Head of caudate nucleus (tissue), 42 donors: ENCODE measurements at regions not wholly inside any gene's neighbourhood (a gene's known extent, or its start where the extent isn't known, plus 50 kb on each side); places are given as distances from the start of the nearest gene placed in this dataset.

Source experiments
- DNase-seq, 42 donors: peaks; one replicate each; pipeline versions ENCODE4 v3.0.0 to v3.0.0-alpha.2; 2020 to 2021; ENCODE audit warnings: mixed read lengths in 7 of 42
- intact Hi-C: fragments of 100-400 bp; cut with DNase I; formaldehyde crosslinking; loops from one replicate; pipeline ENCODE4 v1.15.0; 2022

DNA sequence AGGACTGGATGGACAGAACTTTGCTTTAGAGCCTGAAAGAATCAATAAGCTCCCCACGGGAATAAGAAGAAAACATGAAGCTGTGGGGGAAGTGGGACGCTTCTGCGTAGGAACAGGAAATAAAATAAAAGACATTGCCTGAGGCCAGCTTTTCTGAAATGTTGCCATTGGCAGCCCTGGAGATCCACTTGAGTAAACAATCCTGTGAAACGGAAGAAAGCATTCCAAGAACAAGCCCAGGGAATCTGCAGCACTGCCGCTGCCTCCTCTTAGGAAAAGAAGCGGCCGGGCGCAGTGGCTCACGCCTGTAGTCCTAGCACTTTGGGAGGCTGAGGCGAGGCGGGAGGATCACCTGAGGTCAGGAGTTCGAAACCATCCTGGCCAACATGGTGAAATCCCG lies 182.3 kb upstream of the RALGAPA2 start:
- intact Hi-C loops: no loop called here
- no peak for DNase-seq

DNA sequence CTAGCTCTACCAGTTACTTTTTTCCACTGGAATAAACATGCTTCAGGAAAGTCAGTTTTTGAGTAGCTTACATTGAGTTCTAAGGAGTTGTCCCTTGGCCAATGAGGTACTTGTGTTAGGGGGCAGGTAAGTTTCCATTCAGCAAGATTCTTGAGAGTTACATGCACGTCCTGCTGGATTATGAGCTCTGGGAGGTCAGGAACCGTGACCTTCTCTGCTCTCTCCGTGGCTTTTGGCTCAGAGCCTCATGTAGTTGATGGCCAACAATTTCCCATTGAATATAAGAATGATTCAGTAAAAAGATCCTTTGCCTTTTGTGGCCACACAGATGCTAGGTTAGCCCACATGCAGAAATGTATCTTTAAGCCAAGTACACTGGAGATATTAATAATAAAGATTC lies 181.8 kb upstream of the RALGAPA2 start:
- intact Hi-C loops: no loop called here
- no peak for DNase-seq

DNA sequence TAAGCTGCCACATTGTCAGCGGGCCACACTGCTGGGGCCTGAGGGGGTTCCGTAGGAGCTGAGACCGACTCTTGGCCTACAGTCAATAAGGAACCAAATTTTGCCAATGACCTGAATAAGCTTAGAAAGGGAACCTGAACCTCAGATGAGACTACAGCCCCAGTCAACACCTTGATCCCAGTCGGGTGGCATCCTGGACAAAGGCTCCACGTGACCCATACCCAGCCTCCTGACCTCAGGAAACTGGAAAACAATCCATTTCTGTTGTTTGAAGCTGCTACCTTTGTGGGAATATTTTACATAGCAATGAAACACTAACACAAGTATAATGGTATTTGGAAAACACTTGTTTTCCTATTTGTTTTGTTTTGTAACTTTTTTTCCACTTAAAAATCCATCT lies 179.9 kb upstream of the RALGAPA2 start:
- DNase-seq: no peak
- intact Hi-C loops: no loop called here

DNA sequence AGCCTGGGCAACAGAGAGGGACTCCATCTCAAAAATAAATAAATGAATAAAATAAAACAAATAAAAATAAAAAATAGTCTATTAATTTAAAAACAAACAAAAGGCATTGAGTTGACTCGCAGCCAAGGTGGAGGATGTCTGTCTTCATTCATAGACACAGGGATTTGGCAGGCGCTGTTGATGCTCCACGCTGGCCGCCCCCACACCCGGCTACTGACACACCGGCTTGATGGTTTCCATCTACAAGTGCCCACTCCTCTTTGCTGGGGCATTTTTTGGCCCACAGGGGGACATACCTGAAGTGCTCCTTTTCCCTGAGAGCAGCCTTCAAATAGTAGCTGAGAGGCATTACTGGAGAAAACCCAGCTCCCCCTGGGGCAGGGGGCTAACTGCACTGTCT lies 178.3 kb upstream of the RALGAPA2 start:
- intact Hi-C loops: no loop called here
- DNase-seq: no peak

DNA sequence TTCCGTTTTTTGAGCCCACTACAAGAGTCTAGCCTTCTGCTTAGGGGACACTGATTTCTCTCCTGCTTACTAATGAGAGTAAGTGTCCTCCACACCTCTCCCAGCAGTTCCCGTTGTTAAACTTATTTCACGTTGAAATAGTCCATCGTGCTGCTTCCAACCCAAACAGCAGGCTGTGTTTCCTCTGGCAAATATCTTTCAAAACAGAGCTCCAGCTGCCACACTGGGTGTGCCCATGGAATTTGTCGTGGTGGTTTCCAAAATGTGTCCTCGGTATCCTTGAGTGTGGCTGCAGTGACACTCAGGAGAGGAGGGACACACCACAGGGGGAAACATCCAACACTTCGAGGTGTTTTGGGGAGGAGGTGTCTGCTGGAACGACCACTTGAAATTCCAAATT lies 176.5 kb upstream of the RALGAPA2 start:
- intact Hi-C loops: no loop called here
- DNase-seq: no peak

DNA sequence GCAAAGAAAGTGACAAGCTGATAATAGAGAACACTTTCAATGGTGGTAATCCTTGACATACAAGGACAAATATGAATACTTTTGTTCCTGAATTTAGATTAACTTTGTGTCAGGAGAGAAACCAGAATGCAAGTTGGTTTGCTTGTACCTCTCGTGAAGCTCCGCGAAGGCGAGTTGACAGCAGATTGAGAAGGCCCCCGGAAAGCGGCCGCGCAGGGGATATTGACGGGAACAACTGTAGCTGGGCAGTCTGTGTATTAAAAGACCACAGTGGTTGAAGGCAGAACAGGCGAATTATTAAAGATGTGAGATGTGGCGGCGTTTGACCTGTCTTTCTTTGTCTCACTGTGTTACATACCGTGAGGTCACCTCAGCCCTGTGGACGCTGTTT lies 175.8 kb upstream of the RALGAPA2 start:
- no peak for DNase-seq
- intact Hi-C loops: no loop called here

DNA sequence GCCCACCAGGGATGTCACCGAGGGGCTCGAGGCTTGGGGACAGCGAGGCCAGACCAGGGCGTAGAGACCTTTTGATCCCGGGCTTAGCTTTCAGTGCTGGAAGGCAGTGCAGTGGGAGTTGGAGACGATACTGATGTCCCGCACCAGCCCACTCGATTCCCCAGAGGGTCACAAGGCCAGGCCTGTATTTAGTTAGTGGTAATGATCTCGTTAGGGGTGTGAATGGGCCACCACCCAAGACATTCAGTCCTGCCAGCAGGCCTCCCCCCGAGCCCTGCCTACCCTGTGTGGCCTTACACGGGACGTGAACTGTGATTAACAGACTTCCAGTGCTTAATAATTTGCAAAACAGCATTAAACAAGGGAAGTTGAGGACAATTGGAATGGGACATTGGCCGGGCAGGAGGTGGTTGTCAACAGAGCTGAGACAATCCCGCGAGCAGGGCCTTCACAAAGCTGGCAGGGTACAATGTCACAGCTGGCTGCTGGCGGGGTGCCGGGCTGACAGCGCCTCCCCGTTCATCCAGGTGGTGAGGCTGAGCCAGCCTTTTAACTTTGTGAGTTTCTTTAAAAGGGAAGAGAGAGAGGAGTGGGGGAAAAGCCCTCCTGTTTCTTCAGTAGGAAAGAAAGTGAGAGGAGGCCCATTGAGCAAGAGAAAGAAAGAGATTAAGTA lies 175.3 kb upstream of the RALGAPA2 start:
- intact Hi-C loops: no loop called here

DNA sequence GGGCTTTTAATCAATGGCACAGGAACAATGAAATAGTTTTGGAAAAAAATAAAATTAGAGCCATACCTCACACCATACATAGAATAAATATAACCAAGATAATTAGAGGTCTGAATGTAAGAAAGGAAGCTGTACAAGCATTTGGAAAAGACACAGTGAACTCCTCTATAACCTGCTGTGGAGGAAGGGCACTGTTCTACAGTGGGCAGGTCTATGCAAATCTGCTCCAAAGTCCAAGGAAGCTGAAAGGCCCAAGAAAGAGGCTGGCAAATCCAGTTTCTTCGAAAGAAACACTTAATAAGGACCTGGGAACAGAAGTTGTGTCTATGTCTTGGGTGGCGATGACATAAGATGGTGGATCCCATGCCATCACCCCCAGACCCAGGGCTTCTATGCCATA lies 169.4 kb upstream of the RALGAPA2 start:
- no peak for DNase-seq
- intact Hi-C loops: no loop called here

More for the DNA sequence above, 175.3 kb upstream of the RALGAPA2 start:
- peak in 20 of 42 donors; percentile 13 to 56 (median 28) for DNase-seq

DNA sequence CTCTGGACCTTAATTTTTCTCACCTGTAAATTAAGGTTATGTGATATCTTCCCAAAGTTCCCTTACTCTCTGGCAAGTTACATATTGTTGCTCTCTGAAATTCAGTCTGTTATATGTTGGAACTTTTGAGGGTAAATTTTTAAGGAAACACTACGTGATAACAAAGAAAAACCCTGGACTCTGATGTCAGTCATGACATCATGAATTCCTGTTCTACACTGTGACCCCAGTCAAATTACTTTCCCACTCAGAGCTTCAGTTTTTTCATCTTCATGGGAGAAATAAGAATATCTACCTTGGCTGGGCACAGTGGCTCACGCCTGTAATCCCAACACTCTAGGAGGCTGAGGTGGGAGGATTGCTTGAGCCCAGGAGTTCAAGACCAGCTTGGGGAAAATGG lies 164.6 kb upstream of the RALGAPA2 start:
- intact Hi-C loops: no loop called here
- DNase-seq: no peak

DNA sequence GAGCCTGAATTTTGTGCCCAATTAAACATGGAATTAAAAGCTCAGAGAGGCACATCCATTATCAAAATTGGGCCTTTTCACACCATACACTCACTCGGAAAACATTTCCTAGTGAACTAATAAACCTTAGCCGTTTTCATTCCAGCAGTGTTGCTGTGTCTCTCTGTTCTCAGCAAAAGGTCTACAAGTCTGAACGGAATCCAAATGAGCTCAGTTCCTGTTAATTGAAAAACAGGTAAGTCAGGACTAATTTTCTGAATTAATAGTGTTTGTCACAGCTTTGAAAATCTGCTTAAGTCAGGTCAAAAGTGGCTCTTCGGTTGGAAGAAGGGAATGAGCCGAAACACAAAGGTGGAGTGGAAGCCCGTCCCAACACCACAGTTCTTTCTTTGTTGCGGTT lies 163.3 kb upstream of the RALGAPA2 start:
- intact Hi-C loops: no loop called here
- no peak for DNase-seq

DNA sequence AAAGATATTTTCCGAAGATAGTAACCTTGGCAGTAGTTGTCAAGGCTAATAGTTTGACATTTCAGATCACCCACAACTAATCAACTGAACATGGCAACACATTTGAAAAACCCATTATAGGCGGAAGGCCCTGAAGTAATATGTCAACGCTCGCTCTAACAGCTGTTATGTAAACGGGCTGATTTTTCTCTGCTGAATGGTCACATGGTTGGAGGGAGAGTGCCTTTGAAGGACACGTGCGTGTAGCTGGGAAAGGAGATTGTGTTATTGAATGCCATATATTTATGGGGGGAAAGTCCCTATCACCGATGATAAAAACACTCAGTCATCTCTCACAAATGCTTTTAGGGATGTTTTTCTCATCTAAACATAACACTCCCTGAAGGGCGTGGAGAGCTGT lies 160.0 kb upstream of the RALGAPA2 start:
- intact Hi-C loops: no loop called here
- DNase-seq: no peak

DNA sequence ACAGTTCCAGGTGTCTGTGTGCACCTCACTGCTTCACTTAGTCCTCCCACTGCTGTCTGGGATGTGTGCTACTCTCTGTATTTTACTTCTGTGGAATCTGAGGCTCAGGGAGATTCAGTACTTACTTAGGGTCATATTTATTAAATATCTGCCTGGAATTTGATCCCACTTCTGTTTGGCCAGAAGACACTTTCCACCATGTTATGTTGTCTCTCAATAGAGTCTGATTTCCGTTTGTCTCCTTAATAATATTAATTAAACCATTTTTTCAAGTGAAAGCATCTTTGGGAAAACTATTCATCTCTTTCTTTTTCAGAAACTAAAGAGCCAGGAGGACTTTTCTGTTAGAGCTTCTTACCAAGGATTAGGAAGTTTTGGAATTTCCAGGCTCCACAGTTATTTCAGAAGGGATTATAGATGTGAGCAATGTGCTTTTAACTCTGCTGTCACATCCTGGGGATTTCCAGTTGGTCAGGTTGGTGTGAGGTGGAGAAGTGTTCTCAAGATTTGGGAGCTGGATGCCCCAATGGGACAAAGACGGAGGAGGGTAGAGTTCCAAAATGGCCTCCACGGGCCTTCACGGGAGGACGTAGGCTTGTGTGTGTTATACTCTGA lies 156.8 kb upstream of the RALGAPA2 start:
- intact Hi-C loops: loop anchor here (10.0 kb wide), 1 partner anchor 186 kb away; no protein-coding TSS in a partner anchor
- DNase-seq: no peak

DNA sequence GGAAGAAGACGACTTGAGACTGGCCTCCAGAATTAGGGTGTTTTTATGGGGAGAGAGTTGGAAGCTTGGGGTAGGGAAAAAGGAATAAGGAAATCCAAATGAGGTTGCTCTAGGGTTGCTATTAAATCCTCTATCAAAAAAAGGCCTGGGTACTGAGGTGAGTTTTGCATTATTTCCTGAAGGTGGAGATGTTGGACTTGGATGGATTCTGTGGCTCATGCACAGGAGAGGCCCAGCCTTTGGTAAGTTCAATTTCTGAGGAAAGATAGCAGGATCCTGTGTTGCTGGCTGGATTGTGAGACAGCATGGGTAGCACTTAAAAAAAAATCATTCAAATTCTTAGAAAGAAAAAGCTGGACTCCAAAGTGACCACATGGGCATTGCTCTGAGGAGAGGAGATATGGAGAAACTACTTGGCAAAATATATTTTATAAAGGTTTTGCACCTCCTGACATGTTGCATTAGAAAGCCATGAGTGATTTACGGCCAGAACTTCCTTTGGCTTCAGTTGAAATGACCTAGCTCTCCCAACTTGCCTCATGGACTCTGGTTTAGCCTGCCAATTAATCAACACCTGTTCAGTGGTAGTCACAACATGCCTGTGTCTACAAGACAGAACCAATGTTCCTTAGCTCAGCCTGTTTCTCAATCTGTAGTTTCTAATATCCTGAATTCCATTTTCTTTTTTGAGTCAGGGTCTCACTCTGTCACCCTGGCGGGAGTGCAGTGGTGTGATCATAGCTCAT lies 152.1 kb upstream of the RALGAPA2 start:
- DNase-seq: peak in 4 of 42 donors; percentile 21 to 54 (median 44)
- intact Hi-C loops: loop anchor here (5.0 to 10.0 kb wide), 2 partner anchors 190 to 373 kb away; no protein-coding TSS in a partner anchor

DNA sequence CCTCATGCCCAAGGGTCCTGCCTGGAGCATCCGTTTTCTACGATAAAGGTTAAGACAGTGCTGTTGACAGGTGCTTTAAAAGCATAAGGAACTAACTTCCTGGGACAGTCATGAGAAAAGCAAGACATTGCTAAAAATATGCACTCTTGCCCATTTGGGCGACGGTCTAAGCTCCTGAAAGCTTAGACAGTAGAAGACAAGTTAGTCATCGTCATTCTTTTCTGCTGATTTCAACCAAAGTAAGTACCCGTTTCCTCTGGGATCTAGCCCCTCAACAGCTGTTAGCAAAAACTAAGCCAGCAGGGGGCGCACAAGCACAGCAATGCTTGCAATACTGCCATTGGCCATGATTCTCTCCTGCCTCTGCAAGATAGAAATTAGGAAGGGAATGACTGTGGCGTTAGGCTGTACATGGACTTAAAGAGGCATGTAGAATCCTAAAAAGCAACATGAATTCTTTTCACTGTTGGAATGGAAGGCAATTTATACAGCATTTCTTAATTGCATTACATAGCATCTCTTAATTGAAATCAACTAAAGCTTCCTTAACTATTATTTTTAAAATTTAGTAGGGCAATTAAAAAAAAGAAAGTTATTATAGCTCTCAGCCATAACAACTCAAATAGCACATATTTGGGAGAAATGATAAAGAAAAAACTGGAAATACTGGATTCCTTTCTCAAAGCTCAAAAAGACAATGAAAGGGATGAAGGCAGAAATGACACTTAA lies 147.8 kb upstream of the RALGAPA2 start:
- DNase-seq: peak; percentile 81 to 99 (median 95)
- intact Hi-C loops: loop anchor here (5.0 to 10.0 kb wide), 2 partner anchors 195 to 377 kb away; no protein-coding TSS in a partner anchor

DNA sequence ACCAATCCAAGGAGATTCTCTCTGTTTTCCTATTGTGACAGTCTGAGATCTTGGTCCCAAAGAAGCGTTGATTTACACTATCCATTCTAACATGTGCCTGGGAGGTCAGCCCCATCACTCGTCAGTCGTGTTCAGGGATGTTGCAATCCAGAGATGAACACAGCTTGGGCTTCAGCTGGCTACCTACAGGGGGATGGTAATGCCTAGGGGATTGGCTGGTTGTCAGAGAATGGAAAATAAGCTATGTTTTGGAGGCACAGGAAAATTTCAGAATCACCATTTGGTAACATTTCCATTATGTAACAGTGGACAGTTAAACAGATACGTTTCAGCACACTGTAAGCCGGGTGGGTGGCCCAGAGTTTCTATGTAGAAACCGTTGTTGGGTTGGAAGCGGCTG lies 147.1 kb upstream of the RALGAPA2 start:
- no peak for DNase-seq
- intact Hi-C loops: loop anchor here (5.0 to 10.0 kb wide), 2 partner anchors 643 to 755 kb away; no protein-coding TSS in a partner anchor

DNA sequence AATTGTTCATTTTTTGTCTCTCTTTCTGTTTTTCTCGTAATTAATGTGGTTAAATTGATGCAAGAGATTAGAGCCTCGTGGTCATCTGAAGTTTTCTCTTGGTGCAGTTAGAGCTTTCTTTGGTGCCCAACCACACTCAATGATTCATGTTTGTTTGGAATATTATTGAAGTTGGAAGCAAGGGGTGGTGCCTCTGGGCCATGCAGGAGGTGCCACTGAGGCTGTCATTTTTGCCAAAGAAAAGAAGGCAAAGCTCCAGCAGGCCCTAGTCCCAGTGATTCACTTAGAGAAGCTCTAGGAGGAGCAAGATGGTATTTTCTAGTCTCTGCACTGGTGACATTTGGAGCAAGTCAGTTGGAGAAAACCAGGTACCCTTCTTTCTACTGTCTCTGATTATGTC lies 144.5 kb upstream of the RALGAPA2 start:
- intact Hi-C loops: loop anchor here (5.0 to 10.0 kb wide), 2 partner anchors 645 to 758 kb away; no protein-coding TSS in a partner anchor
- DNase-seq: no peak

DNA sequence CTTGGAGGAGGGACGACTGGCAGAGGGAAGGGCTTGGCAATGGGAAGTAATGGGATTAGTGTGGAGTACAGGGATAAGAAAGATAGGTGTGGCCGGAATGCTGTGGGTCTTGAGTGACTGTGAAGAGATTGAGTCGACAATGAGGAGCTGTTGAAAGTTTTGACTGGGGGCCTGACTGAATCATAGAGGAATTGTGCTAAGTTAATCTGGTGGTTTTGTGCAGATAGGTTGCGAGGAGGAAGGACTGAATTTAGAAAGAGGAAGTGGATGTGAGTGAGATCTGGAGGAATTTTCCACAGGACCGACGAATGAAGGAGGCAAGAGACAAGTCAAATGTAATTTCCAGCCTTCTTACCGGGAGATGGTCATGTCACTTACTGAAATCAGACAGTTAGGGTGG lies 143.9 kb upstream of the RALGAPA2 start:
- DNase-seq: no peak
- intact Hi-C loops: loop anchor here (5.0 to 10.0 kb wide), 2 partner anchors 646 to 758 kb away; no protein-coding TSS in a partner anchor

DNA sequence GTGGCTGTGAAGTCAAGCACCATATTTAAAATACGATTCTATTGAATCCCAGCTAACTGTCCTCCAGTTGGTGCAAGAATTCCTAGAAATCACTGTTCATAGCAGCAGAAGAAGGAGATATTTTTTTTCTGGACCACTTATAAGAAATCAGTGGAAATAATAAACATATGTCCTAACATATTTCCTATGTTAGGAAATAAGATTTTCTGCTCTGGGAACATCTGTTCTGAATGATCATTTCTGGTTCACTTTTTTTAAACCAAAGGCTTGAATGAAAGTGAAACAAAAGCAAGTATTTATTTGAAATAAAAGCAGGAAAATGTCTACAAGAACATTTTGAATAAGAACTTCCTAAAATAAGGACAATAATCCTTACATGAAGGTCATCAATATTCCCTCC lies 138.9 kb upstream of the RALGAPA2 start:
- no peak for DNase-seq
- intact Hi-C loops: loop anchor here (10.0 kb wide), 1 partner anchor 763 kb away; no protein-coding TSS in a partner anchor

DNA sequence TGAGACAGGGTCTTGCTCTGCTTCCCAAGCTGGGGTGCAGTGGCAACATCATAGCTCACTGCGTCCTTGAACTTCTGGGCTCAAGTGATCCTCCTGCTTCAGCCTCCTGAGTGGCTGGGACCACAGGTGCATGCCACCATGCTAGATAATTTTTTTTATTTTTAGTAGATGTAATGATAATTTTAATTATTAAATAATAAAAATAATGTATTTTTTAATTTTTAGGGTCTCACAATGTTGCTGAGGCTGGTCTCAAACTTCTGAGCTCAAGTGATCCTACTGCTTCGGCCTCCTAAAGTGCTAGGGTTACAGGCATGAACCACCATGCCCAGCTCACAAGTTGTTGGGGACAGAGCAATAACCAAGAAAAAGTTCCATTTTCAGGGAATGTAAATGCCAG lies 138.0 kb upstream of the RALGAPA2 start:
- intact Hi-C loops: loop anchor here (10.0 kb wide), 1 partner anchor 764 kb away; no protein-coding TSS in a partner anchor

More for the DNA sequence above, 138.0 kb upstream of the RALGAPA2 start:
- DNase-seq: no peak
